C4-2B (cell line): ENCODE measurements at regions not wholly inside any gene's neighbourhood (a gene's known extent, or its start where the extent isn't known, plus 50 kb on each side); places are given as distances from the start of the nearest gene placed in this dataset.

Experiments used
- H3K27ac ChIP-seq: fragments of 450-650 bp; 2 replicates; pipeline ENCODE4 v1.5.1; 2017
- ZFX ChIP-seq: fragments of 450-650 bp; IDR thresholded peaks from 2 replicates; pipeline ENCODE4 v1.6.1; 2017
- TF ChIP-seq, protein P1 (sequence below): fragments of 450-650 bp; conservative IDR thresholded peaks from 2 replicates; pipeline ENCODE4 v1.5.1; 2017; ENCODE audit warnings: mild to moderate bottlenecking

DNA sequence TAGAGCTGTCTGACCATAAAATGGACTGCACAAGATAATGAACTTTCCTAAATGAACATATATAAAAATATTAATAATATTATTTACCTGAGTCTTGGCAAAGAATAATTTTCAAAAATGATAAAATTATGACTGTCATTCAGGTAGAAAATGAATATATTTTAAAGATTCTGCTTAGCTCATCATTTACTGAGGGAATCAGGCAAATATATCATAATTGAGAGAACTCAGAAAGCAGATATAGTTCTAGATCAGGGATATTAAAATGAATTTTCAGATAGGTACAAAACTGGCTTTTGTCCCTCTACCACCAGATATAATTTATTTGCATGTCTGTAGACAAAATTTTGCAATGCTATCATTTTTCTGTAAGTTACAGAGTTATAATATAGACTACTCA is 86.1 kb upstream of the CPM start:
- TF ChIP-seq, protein P1, sequence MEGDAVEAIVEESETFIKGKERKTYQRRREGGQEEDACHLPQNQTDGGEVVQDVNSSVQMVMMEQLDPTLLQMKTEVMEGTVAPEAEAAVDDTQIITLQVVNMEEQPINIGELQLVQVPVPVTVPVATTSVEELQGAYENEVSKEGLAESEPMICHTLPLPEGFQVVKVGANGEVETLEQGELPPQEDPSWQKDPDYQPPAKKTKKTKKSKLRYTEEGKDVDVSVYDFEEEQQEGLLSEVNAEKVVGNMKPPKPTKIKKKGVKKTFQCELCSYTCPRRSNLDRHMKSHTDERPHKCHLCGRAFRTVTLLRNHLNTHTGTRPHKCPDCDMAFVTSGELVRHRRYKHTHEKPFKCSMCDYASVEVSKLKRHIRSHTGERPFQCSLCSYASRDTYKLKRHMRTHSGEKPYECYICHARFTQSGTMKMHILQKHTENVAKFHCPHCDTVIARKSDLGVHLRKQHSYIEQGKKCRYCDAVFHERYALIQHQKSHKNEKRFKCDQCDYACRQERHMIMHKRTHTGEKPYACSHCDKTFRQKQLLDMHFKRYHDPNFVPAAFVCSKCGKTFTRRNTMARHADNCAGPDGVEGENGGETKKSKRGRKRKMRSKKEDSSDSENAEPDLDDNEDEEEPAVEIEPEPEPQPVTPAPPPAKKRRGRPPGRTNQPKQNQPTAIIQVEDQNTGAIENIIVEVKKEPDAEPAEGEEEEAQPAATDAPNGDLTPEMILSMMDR: no peak
- no peak overlapping the region for H3K27ac ChIP-seq

DNA sequence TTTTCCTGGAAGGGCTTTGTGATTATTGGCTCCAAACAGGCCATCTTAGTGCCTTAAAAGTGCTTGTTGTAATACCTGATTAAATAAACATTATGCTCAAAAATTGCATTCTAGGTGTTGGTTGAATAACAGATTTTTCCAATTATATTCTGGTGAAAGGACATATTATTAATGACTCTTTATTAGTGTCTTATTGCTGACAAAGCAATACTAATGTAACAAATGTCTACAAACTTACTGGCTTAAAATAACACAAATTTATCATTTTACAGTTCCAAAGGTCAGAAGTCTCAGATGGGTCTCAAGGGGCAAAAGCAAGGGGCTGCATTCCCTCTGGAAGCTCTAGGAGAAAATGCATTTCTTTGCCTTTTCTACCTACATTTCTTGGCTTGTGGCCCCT is 86.9 kb upstream of the CPM start:
- TF ChIP-seq, protein P1: no peak
- no peak for TF ChIP-seq ZFX
- no peak overlapping the region for H3K27ac ChIP-seq

DNA sequence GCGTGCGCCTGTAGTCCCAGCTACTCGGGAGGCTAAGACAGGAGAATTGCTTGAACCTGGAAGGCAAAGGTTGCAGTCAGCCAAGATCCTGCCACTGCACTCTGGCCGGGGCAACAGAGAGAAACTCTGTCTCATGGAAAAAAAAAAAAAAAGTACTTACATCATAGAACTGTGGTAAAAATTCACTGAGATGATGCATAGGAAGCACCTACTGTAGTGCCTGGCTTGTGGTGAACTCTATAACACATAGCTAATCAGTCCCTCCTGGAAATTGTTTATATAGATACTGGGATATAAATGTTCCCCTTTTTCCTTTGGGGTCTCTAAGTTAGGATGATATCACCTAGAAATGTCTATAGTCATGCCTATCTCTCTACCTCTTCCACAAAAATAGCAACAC is 89.7 kb upstream of the CPM start:
- no peak for TF ChIP-seq ZFX
- TF ChIP-seq, protein P1: no peak
- no peak overlapping the region for H3K27ac ChIP-seq

DNA sequence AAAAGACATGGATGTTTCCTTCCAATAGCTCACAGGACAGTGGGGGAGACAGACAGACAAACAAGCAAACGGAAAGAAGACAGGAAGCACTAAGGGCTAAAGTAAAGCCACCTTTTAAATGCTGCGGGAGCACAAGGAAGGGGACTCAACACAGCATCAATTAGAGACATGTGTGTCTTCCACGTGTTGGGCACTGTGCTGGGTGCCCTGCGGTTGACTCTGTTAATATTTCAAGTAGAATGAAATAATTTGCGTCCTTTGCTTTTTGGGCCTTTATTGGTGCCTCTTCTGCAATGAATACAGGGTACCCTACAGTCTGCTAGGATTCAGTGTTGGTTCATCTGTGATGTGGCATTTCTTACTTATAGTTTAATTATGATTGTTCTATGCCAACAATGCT is 90.9 kb upstream of the CPM start:
- H3K27ac ChIP-seq: no peak overlapping the region
- TF ChIP-seq, protein P1: no peak
- no peak for TF ChIP-seq ZFX

DNA sequence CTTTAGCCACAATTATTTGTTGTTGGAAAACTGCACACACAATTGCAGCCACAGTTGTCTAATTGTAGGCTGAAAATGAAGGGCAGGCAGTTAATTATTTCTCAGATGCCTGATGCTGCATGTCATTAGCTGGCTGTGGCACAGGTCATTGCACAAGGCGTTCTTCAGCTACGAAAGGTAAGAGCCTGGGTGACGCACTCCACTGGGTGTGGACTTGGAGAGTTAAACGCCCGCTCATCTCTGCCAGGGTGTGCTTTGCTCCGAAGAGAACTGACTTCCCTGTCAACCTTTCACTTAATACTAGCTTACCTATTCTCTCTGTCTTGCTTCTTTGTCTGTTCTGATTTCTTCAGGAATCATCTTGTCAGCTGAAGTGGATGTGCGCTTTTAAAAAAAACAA is 91.4 kb upstream of the CPM start:
- TF ChIP-seq, protein P1: no peak
- TF ChIP-seq ZFX: no peak
- no peak overlapping the region for H3K27ac ChIP-seq

DNA sequence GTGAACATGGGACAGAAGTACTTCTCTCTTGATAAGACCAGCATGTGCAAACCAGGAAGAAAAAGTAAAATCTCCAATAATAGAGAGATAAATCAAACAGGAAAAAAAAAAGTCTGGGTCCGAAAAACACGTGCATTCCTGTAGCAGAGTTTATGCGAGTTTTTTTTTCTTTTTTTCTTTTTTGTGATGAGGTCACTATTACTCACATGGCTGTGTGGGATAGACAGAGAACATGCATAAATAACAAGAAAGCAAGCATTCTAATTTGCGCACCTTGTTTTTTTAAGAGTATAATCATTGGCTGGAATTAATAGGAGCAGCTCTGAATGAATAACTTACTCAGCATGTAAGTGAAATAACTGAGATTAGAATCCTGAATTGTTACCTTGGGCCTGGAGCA is 91.9 kb upstream of the CPM start:
- TF ChIP-seq ZFX: no peak
- TF ChIP-seq, protein P1: no peak
- H3K27ac ChIP-seq: no peak overlapping the region

DNA sequence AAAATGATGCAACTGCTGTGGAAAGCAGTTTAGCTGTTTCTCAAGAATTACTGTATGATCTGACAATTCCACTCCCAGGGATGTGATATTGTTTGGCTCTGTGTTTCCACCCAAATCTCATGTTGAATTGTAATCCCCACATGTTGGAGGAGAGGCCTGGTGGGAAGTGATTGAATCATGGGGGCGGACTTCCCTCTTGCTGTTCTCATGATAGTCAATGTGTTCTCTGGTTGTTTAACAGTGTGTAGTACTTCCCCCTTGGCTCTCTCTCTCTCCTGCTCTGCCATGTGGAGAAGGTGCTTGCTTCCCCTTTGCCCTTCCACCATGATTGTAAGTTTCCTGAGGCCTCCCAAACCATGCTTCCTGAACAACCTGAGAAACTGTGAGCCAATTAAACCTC is 93.4 kb upstream of the CPM start:
- no peak overlapping the region for H3K27ac ChIP-seq
- TF ChIP-seq, protein P1: no peak
